ENCODE measurements at regions not wholly inside any gene's neighbourhood (a gene's known extent, or its start where the extent isn't known, plus 50 kb on each side); places are given as distances from the start of the nearest gene placed in this dataset.

GRCh38 chr4:187065806-187066205, 342.1 kb upstream of the FAT1 start:
- TF ChIP-seq CTCF (IDR thresholded peaks at IDR 0.05; ENCODE audit: poor library complexity) (no peak), EZH2phosphoT487 (IDR thresholded peaks at IDR 0.05; ENCODE audit: low read depth, severe bottlenecking, unreplicated experiment) (no peak), EZH2 (IDR thresholded peaks at IDR 0.05; ENCODE audit: borderline replicate concordance) (no peak)

Measured in hepatocyte (in vitro differentiated cells).